Neural progenitor cell (in vitro differentiated cells): ENCODE measurements at regions not wholly inside any gene's neighbourhood (a gene's known extent, or its start where the extent isn't known, plus 50 kb on each side); places are given as distances from the start of the nearest gene placed in this dataset.

Experiments
- EZH2 ChIP-seq: fragments of 200-600 bp; sonication (generic); IDR thresholded peaks from 2 replicates; pipeline ENCODE4 v1.6.1; 2017; ENCODE audit warnings: antibody characterized with exemption, mild to moderate bottlenecking, moderate library complexity
- EZH2phosphoT487 ChIP-seq: fragments of 200-600 bp; sonication (generic); IDR thresholded peaks from 2 replicates; pipeline ENCODE4 v1.6.1; 2017; ENCODE audit warnings: antibody characterized with exemption
- TF ChIP-seq, protein P1 (sequence below): fragments of 200-600 bp; sonication (generic); IDR thresholded peaks from 2 replicates; pipeline ENCODE4 v1.5.1; 2017; ENCODE audit warnings: antibody characterized with exemption, mild to moderate bottlenecking

DNA sequence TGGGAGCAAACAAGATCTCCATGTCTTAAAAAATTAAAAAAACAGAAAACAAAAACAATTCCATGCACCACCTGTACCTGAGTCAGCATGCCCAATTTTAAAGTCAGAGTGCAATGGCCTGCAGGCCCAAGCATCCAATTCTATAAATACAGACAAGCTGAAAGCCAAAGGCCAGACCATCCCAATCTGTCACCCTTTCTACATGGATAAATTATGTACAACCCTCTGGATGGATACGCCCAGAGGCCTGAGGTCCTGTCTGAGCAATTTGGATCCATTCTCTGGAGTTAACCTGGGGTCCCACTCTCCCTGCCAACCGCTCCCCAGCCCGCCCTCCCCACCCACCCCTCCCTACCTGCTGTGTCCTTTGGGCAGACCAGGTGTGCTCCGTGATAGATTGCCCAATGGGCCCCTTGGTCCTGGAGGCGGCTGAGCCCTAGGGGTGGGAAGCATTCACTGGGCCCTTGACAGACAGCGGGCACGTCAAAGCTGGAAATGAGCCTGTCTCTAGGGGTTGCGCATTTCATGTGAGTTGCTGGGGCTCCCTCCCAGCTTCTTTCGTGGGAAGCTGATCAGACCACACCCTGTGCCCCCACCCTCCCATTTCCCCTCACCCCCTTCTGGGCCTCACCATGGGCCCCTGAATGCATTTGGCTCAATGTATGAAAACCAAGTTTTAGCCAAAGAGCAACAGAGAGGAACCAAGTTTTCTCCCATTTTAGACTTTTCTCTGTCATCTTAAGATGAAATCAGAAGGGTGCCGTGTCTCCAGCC, 171.3 kb downstream of the BCL11B start:
- TF ChIP-seq, protein P1, sequence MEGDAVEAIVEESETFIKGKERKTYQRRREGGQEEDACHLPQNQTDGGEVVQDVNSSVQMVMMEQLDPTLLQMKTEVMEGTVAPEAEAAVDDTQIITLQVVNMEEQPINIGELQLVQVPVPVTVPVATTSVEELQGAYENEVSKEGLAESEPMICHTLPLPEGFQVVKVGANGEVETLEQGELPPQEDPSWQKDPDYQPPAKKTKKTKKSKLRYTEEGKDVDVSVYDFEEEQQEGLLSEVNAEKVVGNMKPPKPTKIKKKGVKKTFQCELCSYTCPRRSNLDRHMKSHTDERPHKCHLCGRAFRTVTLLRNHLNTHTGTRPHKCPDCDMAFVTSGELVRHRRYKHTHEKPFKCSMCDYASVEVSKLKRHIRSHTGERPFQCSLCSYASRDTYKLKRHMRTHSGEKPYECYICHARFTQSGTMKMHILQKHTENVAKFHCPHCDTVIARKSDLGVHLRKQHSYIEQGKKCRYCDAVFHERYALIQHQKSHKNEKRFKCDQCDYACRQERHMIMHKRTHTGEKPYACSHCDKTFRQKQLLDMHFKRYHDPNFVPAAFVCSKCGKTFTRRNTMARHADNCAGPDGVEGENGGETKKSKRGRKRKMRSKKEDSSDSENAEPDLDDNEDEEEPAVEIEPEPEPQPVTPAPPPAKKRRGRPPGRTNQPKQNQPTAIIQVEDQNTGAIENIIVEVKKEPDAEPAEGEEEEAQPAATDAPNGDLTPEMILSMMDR, result no peak
- TF ChIP-seq EZH2 (no peak), EZH2phosphoT487 (no peak)
